Transverse colon (tissue), 4 donors: ENCODE measurements at regions not wholly inside any gene's neighbourhood (a gene's known extent, or its start where the extent isn't known, plus 50 kb on each side); places are given as distances from the start of the nearest gene placed in this dataset.

Experiments used
- DNase-seq: peaks from one replicate; pipeline ENCODE4 v3.0.0-alpha.2; 2019
- H3K27ac ChIP-seq, 4 donors: fragments of 200-600 bp; sonication (generic); 2 replicates each; pipeline ENCODE4 v1.5.1; 2016 to 2018; ENCODE audit warnings: inconsistent platforms in 4 of 4
- H3K27me3 ChIP-seq: fragments of 200-600 bp; sonication (generic); 2 replicates; pipeline ENCODE4 v1.5.1; 2017; ENCODE audit warnings: inconsistent platforms
- H3K36me3 ChIP-seq, 4 donors: fragments of 200-600 bp; sonication (generic); 2 replicates each; pipeline ENCODE4 v1.5.1; 2017 to 2019; ENCODE audit warnings: inconsistent platforms in 4 of 4
- H3K4me1 ChIP-seq, 4 donors: fragments of 200-600 bp; sonication (generic); 2 replicates each; pipeline ENCODE4 v1.5.1; 2017 to 2020; ENCODE audit warnings: inconsistent platforms in 4 of 4
- H3K4me3 ChIP-seq, 4 donors: fragments of 200-600 bp; sonication (generic); 1 replicate in 1 of 4; 2 replicates in 3 of 4; pipeline versions ENCODE4 v1.5.1 to v1.6.1; 2017 to 2019; ENCODE audit warnings: inconsistent platforms in 4 of 4
- H3K9me3 ChIP-seq, 2 donors: fragments of 200-600 bp; sonication (generic); 2 replicates each; pipeline ENCODE4 v1.5.1; 2017 to 2019; ENCODE audit warnings: inconsistent platforms in 2 of 2
- CTCF ChIP-seq, 5 experiments: fragments of 200-600 bp in 3 of 5; fragments of 450-650 bp in 2 of 5; sonication (generic) in 3 of 5; IDR thresholded peaks; 1 replicate in 2 of 5; 2 replicates in 3 of 5; pipeline ENCODE4 v1.5.1; 2016 to 2017; ENCODE audit warnings: antibody characterized with exemption in 5 of 5, inconsistent platforms in 3 of 5, mild to moderate bottlenecking in 2 of 5, moderate library complexity in 1 of 5
- EP300 ChIP-seq: sonication (generic); formaldehyde crosslinking; IDR thresholded peaks from one replicate; pipeline ENCODE4 v1.6.1; 2017; ENCODE audit warnings: antibody characterized with exemption, low read depth
- POLR2A ChIP-seq: fragments of 450-650 bp; IDR thresholded peaks from one replicate; pipeline ENCODE4 v1.6.1; 2016; ENCODE audit warnings: antibody characterized with exemption, mild to moderate bottlenecking, moderate library complexity
- POLR2AphosphoS5 ChIP-seq, 3 donors: sonication (generic); formaldehyde crosslinking; IDR thresholded peaks; one replicate each; pipeline ENCODE4 v1.6.1; 2016; ENCODE audit warnings: antibody characterized with exemption in 3 of 3
- WGBS, 2 donors: methylation state at CpG; one replicate each; pipeline ENCODE4 v1.1.5; 2018; ENCODE audit warnings: low coverage in 1 of 2; 5-methylcytosine and 5-hydroxymethylcytosine counted together
- in situ Hi-C, 4 donors: fragments of 200-750 bp; cut with MboI; loops; one replicate each; pipeline versions ENCODE4 v1.15.0 to v1.15.1; 2017; ENCODE audit warnings: low sequenced_read_pairs in 3 of 4, low pct_ligation_motif_present in 1 of 4, low pct_unique_long_range_greater_than_20kb in 1 of 4
- intact Hi-C: fragments of 100-400 bp; cut with DNase I; formaldehyde crosslinking; loops from one replicate; pipeline ENCODE4 v1.15.1; 2023; ENCODE audit warnings: low total_unique reads

GRCh38 chr14:53757732-53758131 lies 198.9 kb downstream of the BMP4 start:
- no peak for DNase-seq
- no peak for TF ChIP-seq EP300
- TF ChIP-seq POLR2A, result no peak
- TF ChIP-seq CTCF (IDR thresholded peaks at IDR 0.05), result no peak
- TF ChIP-seq POLR2AphosphoS5 (IDR thresholded peaks at IDR 0.05), result no peak
- Histone ChIP-seq H3K36me3 (no peaks in the 10 kb centered on the region), H3K4me3 (no peak overlapping the region), H3K27ac (no peak overlapping the region), H3K9me3 (no peaks in the 10 kb centered on the region), H3K4me1 (no peaks in the 10 kb centered on the region), H3K27me3 (no peaks in the 10 kb centered on the region)
- in situ Hi-C loops (no loop called here), intact Hi-C loops (no loop called here)

GRCh38 chr14:53751650-53752049 lies 205.0 kb downstream of the BMP4 start:
- in situ Hi-C loops (no loop called here), intact Hi-C loops (no loop called here)
- H3K9me3 ChIP-seq, result no peaks in the 10 kb centered on the region
- no peak for DNase-seq
- H3K4me1 ChIP-seq, result no peaks in the 10 kb centered on the region
- no peaks in the 10 kb centered on the region for H3K36me3 ChIP-seq
- H3K27ac ChIP-seq, result no peak overlapping the region
- no peaks in the 10 kb centered on the region for H3K27me3 ChIP-seq
- no peak for TF ChIP-seq CTCF (IDR thresholded peaks at IDR 0.05)
- no peak for TF ChIP-seq POLR2A
- no peak for TF ChIP-seq EP300
- no peak for TF ChIP-seq POLR2AphosphoS5 (IDR thresholded peaks at IDR 0.05)
- H3K4me3 ChIP-seq, result no peak overlapping the region
- 88 to 89% methylated on average over 2 to 3 of the region's 3 CpGs for WGBS, 2 donors

- DNase-seq, result no peak
- H3K4me3 ChIP-seq, result no peak overlapping the region
- H3K4me1 ChIP-seq, result no peaks in the 10 kb centered on the region
- H3K9me3 ChIP-seq, result no peaks in the 10 kb centered on the region
- in situ Hi-C loops (no loop called here), intact Hi-C loops (no loop called here)
- H3K27me3 ChIP-seq, result no peaks in the 10 kb centered on the region
- H3K27ac ChIP-seq, result no peak overlapping the region
- WGBS, 2 donors, result 50 to 82% methylated on average over 1 of the region's 1 CpG
- H3K36me3 ChIP-seq, result no peaks in the 10 kb centered on the region
- no peak for TF ChIP-seq POLR2AphosphoS5 (IDR thresholded peaks at IDR 0.05)
- TF ChIP-seq POLR2A, result no peak
- no peak for TF ChIP-seq EP300
- no peak for TF ChIP-seq CTCF (IDR thresholded peaks at IDR 0.05)
Measured at GRCh38 chr14:53748691-53749090, 207.9 kb downstream of the BMP4 start.

- H3K27me3 ChIP-seq, result no peaks in the 10 kb centered on the region
- no peaks in the 10 kb centered on the region for H3K9me3 ChIP-seq
- WGBS, 2 donors, result 65 to 75% methylated on average over 1 of the region's 1 CpG
- no peaks in the 10 kb centered on the region for H3K36me3 ChIP-seq
- H3K4me3 ChIP-seq, result no peak overlapping the region
- intact Hi-C loops (no loop called here), in situ Hi-C loops (no loop called here)
- H3K27ac ChIP-seq, result no peak overlapping the region
- DNase-seq, result no peak
- no peaks in the 10 kb centered on the region for H3K4me1 ChIP-seq
- TF ChIP-seq POLR2A (no peak), CTCF (IDR thresholded peaks at IDR 0.05) (no peak), EP300 (no peak)
Measured at GRCh38 chr14:53744857-53745256, 211.8 kb downstream of the BMP4 start.
